ENCODE measurements at regions not wholly inside any gene's neighbourhood (a gene's known extent, or its start where the extent isn't known, plus 50 kb on each side); places are given as distances from the start of the nearest gene placed in this dataset.

DNA sequence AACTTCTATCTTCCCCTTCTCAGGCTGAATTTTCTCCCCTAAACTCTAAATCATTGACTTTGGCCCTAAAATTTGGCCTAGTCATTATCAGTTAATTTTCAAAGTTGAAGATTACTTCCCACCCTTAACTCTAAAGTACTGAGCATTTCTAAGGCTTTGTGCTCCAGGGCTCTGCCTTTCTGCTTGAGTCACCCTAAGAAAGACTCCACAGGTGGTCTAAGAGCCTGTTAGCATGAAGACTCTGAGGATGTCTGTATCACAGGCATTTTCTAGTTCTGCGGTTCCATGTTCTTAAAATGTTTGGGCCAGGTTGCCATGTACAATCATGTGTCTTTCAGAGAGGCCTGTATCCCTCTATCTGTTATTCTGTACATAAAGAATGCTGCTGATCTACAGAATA is 808.1 kb upstream of the MANEA start:
- TF ChIP-seq POLR2AphosphoS5 (IDR thresholded peaks at IDR 0.05), result no peak
- TF ChIP-seq, protein P1, sequence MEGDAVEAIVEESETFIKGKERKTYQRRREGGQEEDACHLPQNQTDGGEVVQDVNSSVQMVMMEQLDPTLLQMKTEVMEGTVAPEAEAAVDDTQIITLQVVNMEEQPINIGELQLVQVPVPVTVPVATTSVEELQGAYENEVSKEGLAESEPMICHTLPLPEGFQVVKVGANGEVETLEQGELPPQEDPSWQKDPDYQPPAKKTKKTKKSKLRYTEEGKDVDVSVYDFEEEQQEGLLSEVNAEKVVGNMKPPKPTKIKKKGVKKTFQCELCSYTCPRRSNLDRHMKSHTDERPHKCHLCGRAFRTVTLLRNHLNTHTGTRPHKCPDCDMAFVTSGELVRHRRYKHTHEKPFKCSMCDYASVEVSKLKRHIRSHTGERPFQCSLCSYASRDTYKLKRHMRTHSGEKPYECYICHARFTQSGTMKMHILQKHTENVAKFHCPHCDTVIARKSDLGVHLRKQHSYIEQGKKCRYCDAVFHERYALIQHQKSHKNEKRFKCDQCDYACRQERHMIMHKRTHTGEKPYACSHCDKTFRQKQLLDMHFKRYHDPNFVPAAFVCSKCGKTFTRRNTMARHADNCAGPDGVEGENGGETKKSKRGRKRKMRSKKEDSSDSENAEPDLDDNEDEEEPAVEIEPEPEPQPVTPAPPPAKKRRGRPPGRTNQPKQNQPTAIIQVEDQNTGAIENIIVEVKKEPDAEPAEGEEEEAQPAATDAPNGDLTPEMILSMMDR (IDR thresholded peaks at IDR 0.05), result no peak
